HCT116 (cell line): ENCODE measurements at regions not wholly inside any gene's neighbourhood (a gene's known extent, or its start where the extent isn't known, plus 50 kb on each side); places are given as distances from the start of the nearest gene placed in this dataset.

Experiments
- ATAC-seq: fragments of 200-7000 bp; cut with Tn5 transposase; 2 replicates; pipeline ENCODE4 v1.9.1; 2020; ENCODE audit warnings: mild to moderate bottlenecking, moderate library complexity
- BruUV-seq: library from RNA; stranded (reverse); fragments of 400-500 nt; replicated peaks from 2 replicates; lab custom pipeline; 2021; lab: Mats Ljungman, UMichigan
- CTCF ChIA-PET: fragments of 300-600 bp; sonication (Branson Sonifier 250); formaldehyde crosslinking; loops from one replicate; lab custom pipeline; 2021; ENCODE audit warnings: antibody characterized with exemption; lab: Charles Lee
- POLR2A ChIA-PET: fragments of 300-600, 350-600 bp; sonication (Branson Sonifier 250); formaldehyde crosslinking; loops from one replicate; lab custom pipeline; 2021; ENCODE audit warnings: antibody characterized with exemption; lab: Charles Lee
- RAD21 ChIA-PET, 2 experiments: fragments of 300-600 bp; sonication (Branson Sonifier 250); formaldehyde crosslinking; loops; one replicate each; lab custom pipeline; 2023; ENCODE audit warnings: low total read pairs in 2 of 2; ENCODE audit not compliant: uncharacterized antibody in 2 of 2, unreplicated experiment in 2 of 2, low non-redundant PET in 1 of 2; lab: Charles Lee
- DNase-seq: peaks from one replicate; pipeline ENCODE4 v3.0.0-alpha.2; 2010; ENCODE audit warnings: low read depth, low spot score
- H2AFZ ChIP-seq: fragments of 200-600 bp; shearing (Covaris generic), sonication (generic); 2 replicates; pipeline ENCODE4 v1.6.1; 2017; ENCODE audit warnings: low read depth, mixed run types, mixed read lengths, antibody characterized with exemption, low read length; ENCODE audit not compliant: poor library complexity, severe bottlenecking
- H3K27ac ChIP-seq: 2 replicates; pipeline ENCODE4 v1.5.1; 2012; ENCODE audit warnings: low read depth, low read length
- H3K27me3 ChIP-seq: fragments of 200-600 bp; sonication (generic); 2 replicates; pipeline ENCODE4 v1.6.1; 2016; ENCODE audit warnings: mixed run types, low read length, mixed read lengths; ENCODE audit not compliant: insufficient read depth
- H3K36me3 ChIP-seq, 2 experiments: fragments of 200-500 bp in 1 of 2; fragments of 200-600 bp in 1 of 2; sonication (Bioruptor generic) in 1 of 2; sonication (generic) in 1 of 2; 2 replicates each; pipeline versions ENCODE4 v1.5.1 to v1.6.1; 2014 to 2016; ENCODE audit warnings: low read length in 2 of 2, inconsistent platforms in 1 of 2, mixed read lengths in 1 of 2, mixed run types in 1 of 2; ENCODE audit not compliant: insufficient read depth in 2 of 2, control insufficient read depth in 1 of 2
- H3K4me1 ChIP-seq, 2 experiments: fragments of 200-600 bp in 1 of 2; sonication (generic) in 1 of 2; 2 replicates each; pipeline versions ENCODE4 v1.5.1 to v1.6.1; 2012 to 2017; ENCODE audit warnings: low read length in 2 of 2, inconsistent platforms in 1 of 2, mild to moderate bottlenecking in 1 of 2, mixed read lengths in 1 of 2, mixed run types in 1 of 2, moderate library complexity in 1 of 2; ENCODE audit not compliant: insufficient read depth in 2 of 2, control insufficient read depth in 1 of 2
- H3K4me2 ChIP-seq: fragments of 200-600 bp; sonication (generic); 2 replicates; pipeline ENCODE4 v1.6.1; 2017; ENCODE audit warnings: mixed run types, low read length, mixed read lengths
- H3K4me3 ChIP-seq, 2 experiments: fragments of 200-600 bp in 1 of 2; sonication (generic) in 1 of 2; replicated peaks in 1 of 2; 2 replicates each; pipeline ENCODE4 v1.5.1; 2011 to 2016; ENCODE audit warnings: low read length in 2 of 2, control low read depth in 1 of 2, low read depth in 1 of 2, mild to moderate bottlenecking in 1 of 2, mixed read lengths in 1 of 2, mixed run types in 1 of 2
- H3K79me2 ChIP-seq: fragments of 200-600 bp; sonication (generic); 2 replicates; pipeline ENCODE4 v1.6.1; 2017; ENCODE audit warnings: mild to moderate bottlenecking, mixed run types, low read length, moderate library complexity, mixed read lengths; ENCODE audit not compliant: insufficient read depth
- H3K9ac ChIP-seq: fragments of 200-600 bp; sonication (generic); 2 replicates; pipeline ENCODE4 v1.6.1; 2016; ENCODE audit warnings: low read length, mixed read lengths
- H3K9me2 ChIP-seq: fragments of 200-600 bp; sonication (generic), shearing (Covaris generic); 2 replicates; pipeline ENCODE4 v1.6.1; 2017; ENCODE audit warnings: mixed run types, mild to moderate bottlenecking, moderate library complexity; ENCODE audit not compliant: insufficient read depth
- H3K9me3 ChIP-seq, 2 experiments: fragments of 200-500 bp in 1 of 2; fragments of 200-600 bp in 1 of 2; sonication (Bioruptor generic) in 1 of 2; sonication (generic) in 1 of 2; 2 replicates each; pipeline ENCODE4 v1.6.1; 2014 to 2017; ENCODE audit warnings: low read length in 2 of 2, mixed read lengths in 2 of 2, inconsistent platforms in 1 of 2, low read depth in 1 of 2, mild to moderate bottlenecking in 1 of 2, mixed run types in 1 of 2, moderate library complexity in 1 of 2; ENCODE audit not compliant: control insufficient read depth in 1 of 2, insufficient read depth in 1 of 2
- H4K20me1 ChIP-seq: fragments of 200-600 bp; sonication (generic), shearing (Covaris generic); 2 replicates; pipeline ENCODE4 v1.6.1; 2017; ENCODE audit warnings: mixed run types, mild to moderate bottlenecking, moderate library complexity; ENCODE audit not compliant: insufficient read depth
- ATF3 ChIP-seq: IDR thresholded peaks from 2 replicates; pipeline ENCODE4 v1.6.1; 2012
- CBX3 ChIP-seq: IDR thresholded peaks from 2 replicates; pipeline ENCODE4 v1.6.1; 2012; ENCODE audit warnings: low read depth
- CEBPB ChIP-seq: IDR thresholded peaks from 2 replicates; pipeline ENCODE4 v1.6.1; 2012; ENCODE audit warnings: low read depth
- CTCF ChIP-seq, 3 experiments: fragments of 200-600 bp in 1 of 3; sonication (generic) in 1 of 3; IDR thresholded peaks in 2 of 3; conservative IDR thresholded peaks in 1 of 3; 2 replicates each; pipeline ENCODE4 v1.5.1; 2012 to 2017; ENCODE audit warnings: low read depth in 2 of 3, low read length in 2 of 3, antibody characterized with exemption in 1 of 3, borderline replicate concordance in 1 of 3, control low read depth in 1 of 3, mild to moderate bottlenecking in 1 of 3, mixed read lengths in 1 of 3, mixed run types in 1 of 3, moderate library complexity in 1 of 3; ENCODE audit not compliant: insufficient read depth in 1 of 3
- EGR1 ChIP-seq: IDR thresholded peaks from 2 replicates; pipeline ENCODE4 v1.6.1; 2012; ENCODE audit warnings: low read depth
- EZH2 ChIP-seq: fragments of 200-600 bp; sonication (generic); IDR thresholded peaks from 2 replicates; pipeline ENCODE4 v1.6.1; 2017; ENCODE audit warnings: antibody characterized with exemption, mixed run types
- EZH2phosphoT487 ChIP-seq: fragments of 200-600 bp; IDR thresholded peaks from 2 replicates; pipeline ENCODE4 v1.6.1; 2018; ENCODE audit warnings: antibody characterized with exemption, borderline replicate concordance
- JUND ChIP-seq: IDR thresholded peaks from 2 replicates; pipeline ENCODE4 v1.6.1; 2012
- MAX ChIP-seq: IDR thresholded peaks from 2 replicates; pipeline ENCODE4 v1.6.1; 2012
- POLR2A ChIP-seq: IDR thresholded peaks from 2 replicates; pipeline ENCODE4 v1.7.0; 2011; ENCODE audit warnings: borderline replicate concordance; ENCODE audit not compliant: insufficient read depth, insufficient read length; ENCODE audit errors: extremely low read depth
- POLR2AphosphoS5 ChIP-seq: IDR thresholded peaks from 2 replicates; pipeline ENCODE4 v1.6.1; 2011; ENCODE audit warnings: mild to moderate bottlenecking, low read depth, low read length, moderate library complexity
- RAD21 ChIP-seq: IDR thresholded peaks from 2 replicates; pipeline ENCODE4 v1.6.1; 2012; ENCODE audit warnings: low read depth, mild to moderate bottlenecking
- SIN3A ChIP-seq: IDR thresholded peaks from 2 replicates; pipeline ENCODE4 v1.6.1; 2012; ENCODE audit warnings: low read depth
- SP1 ChIP-seq: IDR thresholded peaks from 2 replicates; pipeline ENCODE4 v1.6.1; 2012; ENCODE audit warnings: low read depth
- SRF ChIP-seq: IDR thresholded peaks from 2 replicates; pipeline ENCODE4 v1.6.1; 2012; ENCODE audit warnings: low read depth
- ZBTB33 ChIP-seq: IDR thresholded peaks from 2 replicates; pipeline ENCODE4 v1.6.1; 2011; ENCODE audit warnings: mild to moderate bottlenecking, low read length, moderate library complexity; ENCODE audit not compliant: insufficient replicate concordance; ENCODE audit errors: extremely low read depth
- ZNF274 ChIP-seq: fragments of 200-500 bp; sonication (Bioruptor generic); IDR thresholded peaks from 2 replicates; pipeline ENCODE4 v1.6.1; 2014; ENCODE audit warnings: mild to moderate bottlenecking, low read depth, low read length, inconsistent platforms
- intact Hi-C: fragments of 100-400 bp; cut with micrococcal nuclease; formaldehyde crosslinking; loops from 2 replicates; pipeline ENCODE4 v1.10.0; 2022
- TF ChIP-seq, protein P1 (sequence below): IDR thresholded peaks from 2 replicates; pipeline ENCODE4 v1.6.1; 2012; ENCODE audit warnings: low read depth

GRCh38 chr3:175988401-175988800, 1129.3 kb downstream of the NAALADL2 start:
- POLR2A ChIA-PET: no interaction called here
- no peaks in the 10 kb centered on the region for H3K36me3 ChIP-seq
- CTCF ChIA-PET: no interaction called here
- H3K4me1 ChIP-seq: no peaks in the 10 kb centered on the region
- RAD21 ChIA-PET: no interaction called here
- ATAC-seq: no peak
- H2AFZ ChIP-seq: no peak overlapping the region
- H3K27ac ChIP-seq: no peak overlapping the region
- no TSS peak for BruUV-seq
- TF ChIP-seq ZBTB33: no peak
- no peak for TF ChIP-seq EZH2
- no peak for TF ChIP-seq EZH2phosphoT487
- no peak for TF ChIP-seq CEBPB
- no peak for TF ChIP-seq POLR2AphosphoS5
- no peak for TF ChIP-seq JUND
- TF ChIP-seq CTCF (IDR thresholded peaks at IDR 0.05 in 2 of 3, conservative IDR thresholded peaks at IDR 0.05 in 1 of 3; ENCODE audit: borderline replicate concordance in 1 of 3, insufficient read depth in 1 of 3, low read depth in 2 of 3, low read length in 2 of 3): no peak
- TF ChIP-seq ATF3: no peak
- TF ChIP-seq ZNF274: no peak
- no peak for TF ChIP-seq POLR2A
- TF ChIP-seq SIN3A: no peak
- no peak for TF ChIP-seq SP1
- no peak for TF ChIP-seq SRF
- TF ChIP-seq, protein P1, sequence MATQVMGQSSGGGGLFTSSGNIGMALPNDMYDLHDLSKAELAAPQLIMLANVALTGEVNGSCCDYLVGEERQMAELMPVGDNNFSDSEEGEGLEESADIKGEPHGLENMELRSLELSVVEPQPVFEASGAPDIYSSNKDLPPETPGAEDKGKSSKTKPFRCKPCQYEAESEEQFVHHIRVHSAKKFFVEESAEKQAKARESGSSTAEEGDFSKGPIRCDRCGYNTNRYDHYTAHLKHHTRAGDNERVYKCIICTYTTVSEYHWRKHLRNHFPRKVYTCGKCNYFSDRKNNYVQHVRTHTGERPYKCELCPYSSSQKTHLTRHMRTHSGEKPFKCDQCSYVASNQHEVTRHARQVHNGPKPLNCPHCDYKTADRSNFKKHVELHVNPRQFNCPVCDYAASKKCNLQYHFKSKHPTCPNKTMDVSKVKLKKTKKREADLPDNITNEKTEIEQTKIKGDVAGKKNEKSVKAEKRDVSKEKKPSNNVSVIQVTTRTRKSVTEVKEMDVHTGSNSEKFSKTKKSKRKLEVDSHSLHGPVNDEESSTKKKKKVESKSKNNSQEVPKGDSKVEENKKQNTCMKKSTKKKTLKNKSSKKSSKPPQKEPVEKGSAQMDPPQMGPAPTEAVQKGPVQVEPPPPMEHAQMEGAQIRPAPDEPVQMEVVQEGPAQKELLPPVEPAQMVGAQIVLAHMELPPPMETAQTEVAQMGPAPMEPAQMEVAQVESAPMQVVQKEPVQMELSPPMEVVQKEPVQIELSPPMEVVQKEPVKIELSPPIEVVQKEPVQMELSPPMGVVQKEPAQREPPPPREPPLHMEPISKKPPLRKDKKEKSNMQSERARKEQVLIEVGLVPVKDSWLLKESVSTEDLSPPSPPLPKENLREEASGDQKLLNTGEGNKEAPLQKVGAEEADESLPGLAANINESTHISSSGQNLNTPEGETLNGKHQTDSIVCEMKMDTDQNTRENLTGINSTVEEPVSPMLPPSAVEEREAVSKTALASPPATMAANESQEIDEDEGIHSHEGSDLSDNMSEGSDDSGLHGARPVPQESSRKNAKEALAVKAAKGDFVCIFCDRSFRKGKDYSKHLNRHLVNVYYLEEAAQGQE: no peak
- TF ChIP-seq RAD21: no peak
- no peak for TF ChIP-seq EGR1
- no peak for TF ChIP-seq CBX3
- TF ChIP-seq MAX: no peak
- TF ChIP-seq, all 23 proteins: peak for 0
- no peak overlapping the region for H3K4me2 ChIP-seq
- no peak overlapping the region for H3K4me3 ChIP-seq
- DNase-seq: no peak
- intact Hi-C loops: no loop called here
- H3K9me3 ChIP-seq: no peaks in the 10 kb centered on the region
- no peak overlapping the region for H3K9ac ChIP-seq
- no peaks in the 10 kb centered on the region for H4K20me1 ChIP-seq
- H3K9me2 ChIP-seq: no peaks in the 10 kb centered on the region; the same call in 1 of the 2 replicates
- no peaks in the 10 kb centered on the region for H3K27me3 ChIP-seq
- no peaks in the 10 kb centered on the region for H3K79me2 ChIP-seq
